ENCODE measurements at regions not wholly inside any gene's neighbourhood (a gene's known extent, or its start where the extent isn't known, plus 50 kb on each side); places are given as distances from the start of the nearest gene placed in this dataset.
A peak's percentile ranks its signal among the peaks of the same experiment; 100 is the strongest.

DNA sequence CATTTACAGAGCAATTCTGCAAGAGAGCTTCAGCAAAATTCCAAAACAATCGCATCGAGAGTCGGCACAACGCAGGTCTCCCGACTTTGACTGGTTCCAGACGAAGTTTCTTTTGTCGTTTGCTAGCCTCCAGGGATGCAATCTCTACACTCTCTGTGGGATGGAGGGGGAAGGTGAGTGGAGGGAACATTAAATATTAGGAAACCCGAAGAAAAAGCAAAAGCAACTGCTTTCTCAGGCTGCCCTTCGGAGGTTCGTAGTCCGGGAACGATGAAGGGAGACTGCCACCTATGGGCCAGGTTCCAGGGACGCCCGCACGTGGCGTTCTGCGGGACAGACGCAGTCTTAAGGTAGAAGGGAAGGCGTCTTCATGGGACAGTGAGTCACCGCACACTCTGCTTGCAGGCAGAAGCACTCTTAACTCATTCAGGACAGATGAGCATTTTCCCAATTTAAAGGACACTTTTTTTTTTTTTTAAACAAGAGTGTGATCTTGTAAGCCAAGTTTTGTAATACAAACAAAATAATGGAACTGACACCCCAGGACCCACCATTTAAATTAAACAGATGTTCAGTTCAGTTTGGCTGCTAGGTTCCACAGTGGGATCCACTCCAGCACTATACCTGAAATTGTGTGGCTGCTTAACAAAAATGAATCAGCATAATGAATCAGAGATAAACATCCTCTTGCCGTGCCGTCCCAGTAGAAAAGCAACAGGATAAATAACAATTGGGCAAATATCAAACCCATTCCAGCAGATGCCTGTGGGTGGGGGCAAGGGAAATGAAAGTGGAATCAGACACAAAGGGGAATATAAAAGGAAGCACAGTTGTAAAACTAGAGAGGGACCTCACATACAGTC lies 65.8 kb upstream of the ARMC2 start:
- H3K9ac ChIP-seq (ENCODE audit: low read depth, low read length), result peak overlapping the region; percentile 62
- no peaks in the 10 kb centered on the region for H3K27me3 ChIP-seq (ENCODE audit: control insufficient read depth, insufficient read depth, low read length)
- H3K4me3 ChIP-seq (ENCODE audit: low read length), result peak overlapping the region; percentile 72
- peak overlapping the region; percentile 86 for H3K4me2 ChIP-seq (ENCODE audit: low read length)
- no peaks in the 10 kb centered on the region for H3K36me3 ChIP-seq (ENCODE audit: insufficient read depth, low read length)
- no peaks in the 10 kb centered on the region for H3K9me3 ChIP-seq (replicated peaks; ENCODE audit: low read length)
- H3K4me1 ChIP-seq (ENCODE audit: control insufficient read depth, insufficient read depth, low read length), result peaks cover 32% of the 10 kb centered on the region

DNA sequence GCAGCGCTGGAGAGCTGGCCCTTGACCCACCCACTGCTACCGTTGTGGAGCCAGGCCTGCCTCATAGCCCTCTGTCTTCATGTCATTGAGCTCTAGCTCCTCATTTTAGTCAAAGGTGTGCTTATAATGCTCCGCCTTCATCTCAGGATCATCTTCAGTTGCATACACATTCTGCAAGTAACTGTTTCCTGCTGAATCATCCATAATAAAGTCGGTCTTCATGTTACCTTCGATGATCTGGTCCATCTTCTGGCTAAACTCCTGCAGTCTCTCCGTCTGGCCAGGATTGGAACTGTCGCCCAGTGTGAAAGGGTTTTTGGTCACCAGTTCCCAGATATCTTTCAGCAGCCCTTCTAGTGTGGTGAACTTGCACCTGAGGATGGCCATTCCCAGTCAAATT lies 62.6 kb upstream of the ARMC2 start:
- no peaks in the 10 kb centered on the region for H3K27me3 ChIP-seq (ENCODE audit: control insufficient read depth, insufficient read depth, low read length)
- H3K36me3 ChIP-seq (ENCODE audit: insufficient read depth, low read length), result no peaks in the 10 kb centered on the region
- H3K9ac ChIP-seq (ENCODE audit: low read depth, low read length), result no peak overlapping the region

DNA sequence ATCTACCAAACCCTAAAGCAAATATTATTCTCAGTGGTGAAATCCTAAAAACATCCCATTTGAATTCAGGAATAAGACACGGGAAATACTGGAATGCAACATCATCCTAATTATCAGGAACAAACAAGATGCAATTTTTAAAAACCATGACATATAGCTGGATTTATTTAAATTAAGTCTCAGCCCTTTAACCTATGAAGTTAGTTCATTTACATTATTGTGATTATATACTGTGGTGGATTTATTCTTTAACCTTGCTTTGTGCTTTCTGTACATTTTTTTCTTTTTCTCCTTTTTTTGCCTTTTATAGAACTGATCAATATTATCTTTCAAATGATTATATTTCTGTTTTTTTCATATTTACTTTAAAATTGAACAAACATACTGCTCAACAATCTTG lies 59.8 kb upstream of the ARMC2 start:
- Histone ChIP-seq H3K4me2 (ENCODE audit: low read length) (no peak overlapping the region), H3K9me3 (replicated peaks; ENCODE audit: low read length) (peaks cover 2% of the 10 kb centered on the region), H3K4me3 (ENCODE audit: low read length) (no peak overlapping the region), H3K4me1 (ENCODE audit: control insufficient read depth, insufficient read depth, low read length) (peaks cover 3% of the 10 kb centered on the region), H3K9ac (ENCODE audit: low read depth, low read length) (no peak overlapping the region), H3K27me3 (ENCODE audit: control insufficient read depth, insufficient read depth, low read length) (no peaks in the 10 kb centered on the region), H3K36me3 (ENCODE audit: insufficient read depth, low read length) (no peaks in the 10 kb centered on the region)

More for the DNA sequence above, 62.6 kb upstream of the ARMC2 start:
- Histone ChIP-seq H3K9me3 (replicated peaks; ENCODE audit: low read length) (peaks cover 2% of the 10 kb centered on the region), H3K4me1 (ENCODE audit: control insufficient read depth, insufficient read depth, low read length) (peaks cover 24% of the 10 kb centered on the region), H3K4me3 (ENCODE audit: low read length) (no peak overlapping the region), H3K4me2 (ENCODE audit: low read length) (no peak overlapping the region)

DNA sequence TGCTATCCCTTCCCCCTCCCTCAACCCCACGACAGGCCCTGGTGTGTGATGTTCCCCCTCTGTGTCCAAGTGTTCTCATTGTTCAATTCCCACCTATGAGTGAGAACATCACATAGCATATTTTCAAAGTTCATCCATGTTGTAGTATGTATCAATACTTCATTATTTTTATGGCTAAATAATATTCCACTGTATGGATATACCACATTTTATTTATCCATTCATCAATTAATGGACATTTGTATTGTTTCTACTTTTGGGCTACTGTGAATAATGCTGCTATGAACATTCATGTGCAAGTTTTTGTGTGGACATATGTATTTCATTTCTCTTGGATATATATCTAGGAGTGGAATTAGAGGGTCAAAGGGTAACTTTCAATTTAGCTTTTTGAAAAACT lies 58.7 kb upstream of the ARMC2 start:
- Histone ChIP-seq H3K9me3 (replicated peaks; ENCODE audit: low read length) (peaks cover 2% of the 10 kb centered on the region), H3K9ac (ENCODE audit: low read depth, low read length) (no peak overlapping the region), H3K4me1 (ENCODE audit: control insufficient read depth, insufficient read depth, low read length) (no peaks in the 10 kb centered on the region), H3K27me3 (ENCODE audit: control insufficient read depth, insufficient read depth, low read length) (no peaks in the 10 kb centered on the region), H3K36me3 (ENCODE audit: insufficient read depth, low read length) (no peaks in the 10 kb centered on the region), H3K4me2 (ENCODE audit: low read length) (no peak overlapping the region), H3K4me3 (ENCODE audit: low read length) (no peak overlapping the region)

DNA sequence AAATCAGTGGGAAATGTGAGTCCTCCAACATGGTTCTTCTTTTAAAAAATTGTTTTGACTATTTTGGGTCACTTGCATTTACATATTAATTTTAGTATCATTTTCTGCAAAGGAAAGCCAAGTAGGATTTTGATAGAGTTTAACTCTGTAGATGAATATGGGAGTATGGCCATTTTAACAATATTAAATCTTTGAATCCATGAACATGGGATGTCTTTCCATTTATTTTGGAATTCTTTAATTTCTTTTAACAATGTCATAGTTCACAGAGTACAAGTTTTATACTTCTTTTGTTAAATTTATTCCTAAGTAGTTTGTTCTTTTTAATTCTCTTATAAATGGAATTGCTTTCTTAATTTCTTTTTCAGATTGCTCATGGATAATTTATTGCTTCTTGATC lies 56.5 kb upstream of the ARMC2 start:
- Histone ChIP-seq H3K4me1 (ENCODE audit: control insufficient read depth, insufficient read depth, low read length) (no peaks in the 10 kb centered on the region), H3K27me3 (ENCODE audit: control insufficient read depth, insufficient read depth, low read length) (no peaks in the 10 kb centered on the region), H3K4me3 (ENCODE audit: low read length) (no peak overlapping the region), H3K36me3 (ENCODE audit: insufficient read depth, low read length) (no peaks in the 10 kb centered on the region), H3K9ac (ENCODE audit: low read depth, low read length) (no peak overlapping the region), H3K9me3 (replicated peaks; ENCODE audit: low read length) (peaks cover 2% of the 10 kb centered on the region), H3K4me2 (ENCODE audit: low read length) (no peak overlapping the region)

DNA sequence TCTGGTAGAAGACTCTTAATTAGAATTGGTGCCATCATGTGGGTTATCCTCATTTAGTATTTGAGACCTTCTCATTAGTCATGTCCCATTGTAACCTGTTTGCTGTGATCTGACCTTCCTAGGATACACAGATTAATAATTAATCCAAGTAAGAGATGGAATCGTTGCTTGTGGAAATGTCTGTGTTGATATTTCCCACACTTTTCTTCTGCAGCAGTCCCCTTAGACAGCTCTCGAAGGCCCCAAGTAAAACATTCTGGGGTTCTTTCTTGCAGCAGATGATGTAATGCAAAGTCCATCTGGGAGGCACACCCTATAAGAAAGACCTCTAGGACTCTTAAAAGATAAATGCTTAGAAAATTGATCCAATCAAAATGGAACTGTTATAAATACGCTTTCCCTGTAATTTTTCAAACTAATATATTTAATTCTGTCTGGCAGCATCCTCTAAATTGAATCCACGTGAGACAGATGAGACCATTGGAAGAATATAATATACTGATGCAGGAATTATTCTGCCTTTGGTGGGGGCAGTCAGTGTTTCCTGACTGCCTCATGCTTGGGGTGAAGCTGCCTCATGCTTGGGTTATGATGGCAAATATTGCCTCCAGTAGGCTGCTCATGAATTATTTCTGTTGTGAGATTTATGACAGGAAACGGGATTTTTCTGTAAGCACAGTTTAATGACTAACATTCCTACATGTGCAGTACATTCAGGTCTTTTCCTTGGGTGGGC lies 54.5 kb upstream of the ARMC2 start:
- no peak overlapping the region for H3K9ac ChIP-seq (ENCODE audit: low read depth, low read length)
- H3K27me3 ChIP-seq (ENCODE audit: control insufficient read depth, insufficient read depth, low read length), result no peaks in the 10 kb centered on the region
- H3K36me3 ChIP-seq (ENCODE audit: insufficient read depth, low read length), result no peaks in the 10 kb centered on the region
- H3K4me1 ChIP-seq (ENCODE audit: control insufficient read depth, insufficient read depth, low read length), result no peaks in the 10 kb centered on the region
- H3K4me3 ChIP-seq (ENCODE audit: low read length), result no peak overlapping the region
- H3K4me2 ChIP-seq (ENCODE audit: low read length), result no peak overlapping the region
- H3K9me3 ChIP-seq (replicated peaks; ENCODE audit: low read length), result peaks cover 2% of the 10 kb centered on the region

DNA sequence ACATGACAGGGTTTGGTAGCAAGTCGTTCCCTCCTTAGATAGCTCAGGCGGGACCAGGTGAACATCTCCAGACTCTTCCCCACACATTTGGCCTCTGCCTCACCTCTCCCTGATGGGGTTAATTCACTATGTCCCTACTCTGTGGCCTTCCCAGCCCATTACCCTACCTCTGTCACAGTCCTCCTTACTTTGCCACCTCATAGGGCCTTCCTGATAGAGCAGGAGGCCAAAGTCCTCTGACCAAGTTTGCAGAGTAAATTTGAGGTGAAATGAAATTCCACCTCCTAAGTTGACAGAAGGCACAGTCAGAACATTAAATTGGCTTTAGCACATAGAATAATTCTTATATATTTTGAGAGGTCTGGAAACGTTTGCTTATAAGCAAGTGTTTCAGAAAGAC lies 53.1 kb upstream of the ARMC2 start:
- H3K4me2 ChIP-seq (ENCODE audit: low read length), result no peak overlapping the region
- no peak overlapping the region for H3K9ac ChIP-seq (ENCODE audit: low read depth, low read length)
- H3K36me3 ChIP-seq (ENCODE audit: insufficient read depth, low read length), result no peaks in the 10 kb centered on the region

DNA sequence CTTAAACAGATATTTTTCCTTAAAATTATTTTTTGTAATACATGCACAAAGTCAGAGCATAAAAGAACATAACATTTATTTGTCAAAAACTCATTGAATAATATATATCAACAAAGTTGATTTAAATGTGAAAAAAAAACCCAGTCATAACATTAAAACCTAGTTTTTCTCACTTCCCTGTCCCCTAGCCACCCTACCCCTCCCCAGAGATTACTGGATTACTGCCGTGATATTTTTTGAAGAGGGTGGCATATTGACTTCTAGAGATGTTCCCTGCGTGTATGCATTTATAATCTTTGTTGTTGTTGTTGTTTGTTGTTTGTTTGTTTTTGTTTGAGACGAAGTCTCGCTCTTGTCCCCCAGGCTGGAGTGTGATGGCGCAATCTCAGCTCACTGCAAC lies 52.4 kb upstream of the ARMC2 start:
- Histone ChIP-seq H3K9me3 (replicated peaks; ENCODE audit: low read length) (no peaks in the 10 kb centered on the region), H3K36me3 (ENCODE audit: insufficient read depth, low read length) (no peaks in the 10 kb centered on the region), H3K4me3 (ENCODE audit: low read length) (no peak overlapping the region), H3K4me2 (ENCODE audit: low read length) (no peak overlapping the region), H3K9ac (ENCODE audit: low read depth, low read length) (no peak overlapping the region), H3K27me3 (ENCODE audit: control insufficient read depth, insufficient read depth, low read length) (no peaks in the 10 kb centered on the region), H3K4me1 (ENCODE audit: control insufficient read depth, insufficient read depth, low read length) (no peaks in the 10 kb centered on the region)

More for the DNA sequence above, 53.1 kb upstream of the ARMC2 start:
- Histone ChIP-seq H3K4me1 (ENCODE audit: control insufficient read depth, insufficient read depth, low read length) (no peaks in the 10 kb centered on the region), H3K9me3 (replicated peaks; ENCODE audit: low read length) (no peaks in the 10 kb centered on the region), H3K4me3 (ENCODE audit: low read length) (no peak overlapping the region), H3K27me3 (ENCODE audit: control insufficient read depth, insufficient read depth, low read length) (no peaks in the 10 kb centered on the region)

DNA sequence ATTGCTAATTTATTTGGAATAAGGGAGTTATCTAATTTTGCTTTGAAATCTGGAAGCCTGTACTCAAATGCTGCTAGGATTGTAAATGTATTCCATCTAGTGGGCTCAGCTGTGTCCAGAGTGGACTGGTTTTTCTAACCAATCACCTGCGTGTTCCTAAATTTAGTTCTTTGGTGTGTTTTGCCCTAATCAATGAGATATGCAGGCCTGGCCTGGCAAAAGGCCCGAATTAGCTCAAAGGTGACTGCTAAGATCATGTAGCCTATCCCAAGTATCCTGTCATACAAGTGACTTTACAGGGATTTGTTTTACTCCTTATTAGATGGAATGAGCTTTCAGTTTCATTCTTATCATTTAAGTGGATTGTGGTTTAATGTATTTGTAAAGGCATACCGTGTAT lies 51.3 kb upstream of the ARMC2 start:
- Histone ChIP-seq H3K27me3 (ENCODE audit: control insufficient read depth, insufficient read depth, low read length) (no peaks in the 10 kb centered on the region), H3K4me3 (ENCODE audit: low read length) (no peak overlapping the region), H3K9me3 (replicated peaks; ENCODE audit: low read length) (no peaks in the 10 kb centered on the region), H3K9ac (ENCODE audit: low read depth, low read length) (no peak overlapping the region), H3K4me2 (ENCODE audit: low read length) (no peak overlapping the region), H3K4me1 (ENCODE audit: control insufficient read depth, insufficient read depth, low read length) (no peaks in the 10 kb centered on the region), H3K36me3 (ENCODE audit: insufficient read depth, low read length) (no peaks in the 10 kb centered on the region)

DNA sequence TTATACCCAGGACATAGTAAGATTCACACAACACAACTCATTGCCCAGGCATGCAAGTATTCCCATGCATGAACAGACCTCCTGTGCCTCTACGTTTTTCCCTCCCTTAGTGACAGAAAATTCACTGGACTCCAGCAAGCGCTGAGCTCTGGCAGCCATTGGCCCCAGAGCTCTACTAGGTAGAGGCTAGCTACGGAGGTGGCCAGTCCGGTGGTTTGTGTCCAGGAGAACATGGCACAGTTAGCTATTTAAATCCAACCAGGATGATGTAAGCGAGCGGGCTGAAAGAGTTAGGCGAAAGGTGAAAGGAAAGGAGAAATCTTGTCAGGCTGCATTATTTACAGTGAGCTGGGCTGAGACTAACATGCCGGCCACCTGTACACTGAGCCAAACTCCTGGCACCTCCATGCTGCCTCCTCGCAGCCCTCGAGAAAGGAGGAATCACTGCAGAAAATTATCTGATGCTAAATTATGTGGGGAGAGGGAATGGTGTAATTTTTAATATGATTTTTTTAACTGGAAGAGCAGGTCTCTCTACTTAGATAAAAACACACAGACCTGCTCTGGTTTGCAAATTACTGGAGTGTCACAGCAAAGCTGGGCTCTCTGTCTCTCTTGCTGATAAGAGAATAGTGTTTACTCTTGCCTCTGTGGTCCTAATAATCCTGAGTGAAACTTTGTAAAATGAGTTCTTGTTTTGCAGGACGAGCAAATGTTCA lies 50.1 kb upstream of the ARMC2 start:
- H3K9me3 ChIP-seq (replicated peaks; ENCODE audit: low read length), result no peaks in the 10 kb centered on the region

More for the DNA sequence above, 50.1 kb upstream of the ARMC2 start:
- Histone ChIP-seq H3K4me1 (ENCODE audit: control insufficient read depth, insufficient read depth, low read length) (no peaks in the 10 kb centered on the region), H3K27me3 (ENCODE audit: control insufficient read depth, insufficient read depth, low read length) (no peaks in the 10 kb centered on the region), H3K9ac (ENCODE audit: low read depth, low read length) (no peak overlapping the region), H3K4me2 (ENCODE audit: low read length) (no peak overlapping the region), H3K4me3 (ENCODE audit: low read length) (no peak overlapping the region), H3K36me3 (ENCODE audit: insufficient read depth, low read length) (no peaks in the 10 kb centered on the region)
